ENCODE measurements at regions not wholly inside any gene's neighbourhood (a gene's known extent, or its start where the extent isn't known, plus 50 kb on each side); places are given as distances from the start of the nearest gene placed in this dataset.
"Not testable (repeated sequence)": the region's sequence is repeated elsewhere in the genome, so short reads cannot be mapped to it uniquely, and the experiment has no call there.

DNA sequence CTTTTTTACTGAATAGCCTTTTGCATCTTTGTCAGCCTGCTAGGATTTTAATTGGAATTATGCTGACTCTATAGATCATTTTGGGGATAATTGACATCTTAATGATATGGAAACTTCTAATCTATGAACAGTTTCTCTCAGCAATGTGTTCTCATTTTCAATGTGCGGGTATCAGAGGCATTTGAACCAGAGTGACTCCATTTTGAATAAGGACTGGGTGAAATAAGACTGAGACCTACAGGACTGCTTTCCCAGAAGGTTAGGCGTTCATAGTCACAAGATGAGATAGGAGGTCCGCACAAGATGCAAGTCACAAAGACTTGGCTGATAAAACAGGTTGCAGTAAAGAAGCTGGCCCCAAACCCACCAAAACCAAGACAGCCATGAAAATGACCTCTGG, 140.5 kb downstream of the IGLL1 start:
- H3K27me3 ChIP-seq (ENCODE audit: control insufficient read depth in 3 of 3, insufficient read depth in 3 of 3, low read length in 2 of 3); H3K36me3 ChIP-seq (ENCODE audit: control insufficient read depth in 4 of 4, insufficient read depth in 4 of 4, low read length in 4 of 4); ATAC-seq (ENCODE audit: insufficient read depth, low FRiP score); H3K4me3 ChIP-seq; H3K27ac ChIP-seq (ENCODE audit: low read depth in 1 of 2, low read length in 1 of 2); H3K9ac ChIP-seq (ENCODE audit: insufficient read depth in 1 of 2, low read length in 2 of 2); H3K4me1 ChIP-seq (ENCODE audit: control insufficient read depth in 5 of 5, insufficient read depth in 5 of 5, low read length in 5 of 5); H3K9me3 ChIP-seq (ENCODE audit: control insufficient read depth in 4 of 4, insufficient read depth in 3 of 4, low read length in 3 of 4); DNase-seq: not testable (repeated sequence)
- 92 to 99% methylated on average over 3 of the region's 3 CpGs for WGBS, 2 donors

GRCh38 chr22:23438216-23438615, 141.9 kb downstream of the IGLL1 start:
- TF ChIP-seq, protein P1, sequence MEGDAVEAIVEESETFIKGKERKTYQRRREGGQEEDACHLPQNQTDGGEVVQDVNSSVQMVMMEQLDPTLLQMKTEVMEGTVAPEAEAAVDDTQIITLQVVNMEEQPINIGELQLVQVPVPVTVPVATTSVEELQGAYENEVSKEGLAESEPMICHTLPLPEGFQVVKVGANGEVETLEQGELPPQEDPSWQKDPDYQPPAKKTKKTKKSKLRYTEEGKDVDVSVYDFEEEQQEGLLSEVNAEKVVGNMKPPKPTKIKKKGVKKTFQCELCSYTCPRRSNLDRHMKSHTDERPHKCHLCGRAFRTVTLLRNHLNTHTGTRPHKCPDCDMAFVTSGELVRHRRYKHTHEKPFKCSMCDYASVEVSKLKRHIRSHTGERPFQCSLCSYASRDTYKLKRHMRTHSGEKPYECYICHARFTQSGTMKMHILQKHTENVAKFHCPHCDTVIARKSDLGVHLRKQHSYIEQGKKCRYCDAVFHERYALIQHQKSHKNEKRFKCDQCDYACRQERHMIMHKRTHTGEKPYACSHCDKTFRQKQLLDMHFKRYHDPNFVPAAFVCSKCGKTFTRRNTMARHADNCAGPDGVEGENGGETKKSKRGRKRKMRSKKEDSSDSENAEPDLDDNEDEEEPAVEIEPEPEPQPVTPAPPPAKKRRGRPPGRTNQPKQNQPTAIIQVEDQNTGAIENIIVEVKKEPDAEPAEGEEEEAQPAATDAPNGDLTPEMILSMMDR (IDR thresholded peaks at IDR 0.05; ENCODE audit: control extremely low read depth, extremely low read depth), result no peak
- ATAC-seq (ENCODE audit: insufficient read depth, low FRiP score) (no peak), DNase-seq (no peak)
- H3K36me3 ChIP-seq (ENCODE audit: control insufficient read depth in 4 of 4, insufficient read depth in 4 of 4, low read length in 4 of 4), result no peaks in the 10 kb centered on the region
- WGBS, 2 donors, result 65 to 76% methylated on average over 13 of the region's 13 CpGs
- H3K4me1 ChIP-seq (ENCODE audit: control insufficient read depth in 5 of 5, insufficient read depth in 5 of 5, low read length in 5 of 5), result peaks cover 0 to 2% (median 0%) of the 10 kb centered on the region in 5 donors
- no peak overlapping the region for H3K27ac ChIP-seq (ENCODE audit: low read depth in 1 of 2, low read length in 1 of 2)
- H3K9me3 ChIP-seq (ENCODE audit: control insufficient read depth in 4 of 4, insufficient read depth in 3 of 4, low read length in 3 of 4), result peaks cover 0 to 2% (median 0%) of the 10 kb centered on the region in 4 donors
- H3K27me3 ChIP-seq (ENCODE audit: control insufficient read depth in 3 of 3, insufficient read depth in 3 of 3, low read length in 2 of 3), result no peaks in the 10 kb centered on the region
- no peak overlapping the region for H3K4me3 ChIP-seq
- no peak overlapping the region for H3K9ac ChIP-seq (ENCODE audit: insufficient read depth in 1 of 2, low read length in 2 of 2)

GRCh38 chr22:23437779-23438178, 142.3 kb downstream of the IGLL1 start:
- no peak for DNase-seq
- WGBS, 2 donors, result 75 to 81% methylated on average over 16 of the region's 16 CpGs
- no peak overlapping the region for H3K27ac ChIP-seq (ENCODE audit: low read depth in 1 of 2, low read length in 1 of 2)

DNA sequence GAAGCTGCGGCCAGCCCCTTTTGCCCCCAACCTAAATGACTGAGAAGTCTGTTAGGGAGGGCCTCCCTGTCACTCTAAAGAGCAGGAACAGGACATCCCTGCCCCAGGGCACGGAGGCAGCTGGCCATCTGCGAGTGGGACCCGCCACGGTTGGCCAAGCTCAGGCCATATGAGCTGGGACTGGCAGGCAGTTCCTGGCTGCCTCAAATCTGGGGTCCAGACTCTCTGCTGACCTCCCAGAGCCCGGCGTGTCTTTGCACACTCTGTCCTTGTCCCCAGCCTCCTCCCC, 143.0 kb downstream of the IGLL1 start:
- not testable (repeated sequence) for H3K9ac ChIP-seq (ENCODE audit: insufficient read depth in 1 of 2, low read length in 2 of 2); H3K4me3 ChIP-seq; H3K4me1 ChIP-seq (ENCODE audit: control insufficient read depth in 5 of 5, insufficient read depth in 5 of 5, low read length in 5 of 5); H3K27me3 ChIP-seq (ENCODE audit: control insufficient read depth in 3 of 3, insufficient read depth in 3 of 3, low read length in 2 of 3); DNase-seq; H3K36me3 ChIP-seq (ENCODE audit: control insufficient read depth in 4 of 4, insufficient read depth in 4 of 4, low read length in 4 of 4); H3K27ac ChIP-seq (ENCODE audit: low read depth in 1 of 2, low read length in 1 of 2); H3K9me3 ChIP-seq (ENCODE audit: control insufficient read depth in 4 of 4, insufficient read depth in 3 of 4, low read length in 3 of 4); ATAC-seq (ENCODE audit: insufficient read depth, low FRiP score)
- 90 to 97% methylated on average over 5 to 7 of the region's 7 CpGs for WGBS, 2 donors

More at GRCh38 chr22:23437779-23438178, 142.3 kb downstream of the IGLL1 start:
- Histone ChIP-seq H3K9ac (ENCODE audit: insufficient read depth in 1 of 2, low read length in 2 of 2) (no peak overlapping the region), H3K36me3 (ENCODE audit: control insufficient read depth in 4 of 4, insufficient read depth in 4 of 4, low read length in 4 of 4) (no peaks in the 10 kb centered on the region), H3K9me3 (ENCODE audit: control insufficient read depth in 4 of 4, insufficient read depth in 3 of 4, low read length in 3 of 4) (peaks cover 0 to 2% (median 0%) of the 10 kb centered on the region in 4 donors), H3K4me3 (no peak overlapping the region), H3K4me1 (ENCODE audit: control insufficient read depth in 5 of 5, insufficient read depth in 5 of 5, low read length in 5 of 5) (peaks cover 0 to 2% (median 0%) of the 10 kb centered on the region in 5 donors), H3K27me3 (ENCODE audit: control insufficient read depth in 3 of 3, insufficient read depth in 3 of 3, low read length in 2 of 3) (no peaks in the 10 kb centered on the region)
- TF ChIP-seq, protein P1 (IDR thresholded peaks at IDR 0.05; ENCODE audit: control extremely low read depth, extremely low read depth), result no peak
- no peak for ATAC-seq (ENCODE audit: insufficient read depth, low FRiP score)

DNA sequence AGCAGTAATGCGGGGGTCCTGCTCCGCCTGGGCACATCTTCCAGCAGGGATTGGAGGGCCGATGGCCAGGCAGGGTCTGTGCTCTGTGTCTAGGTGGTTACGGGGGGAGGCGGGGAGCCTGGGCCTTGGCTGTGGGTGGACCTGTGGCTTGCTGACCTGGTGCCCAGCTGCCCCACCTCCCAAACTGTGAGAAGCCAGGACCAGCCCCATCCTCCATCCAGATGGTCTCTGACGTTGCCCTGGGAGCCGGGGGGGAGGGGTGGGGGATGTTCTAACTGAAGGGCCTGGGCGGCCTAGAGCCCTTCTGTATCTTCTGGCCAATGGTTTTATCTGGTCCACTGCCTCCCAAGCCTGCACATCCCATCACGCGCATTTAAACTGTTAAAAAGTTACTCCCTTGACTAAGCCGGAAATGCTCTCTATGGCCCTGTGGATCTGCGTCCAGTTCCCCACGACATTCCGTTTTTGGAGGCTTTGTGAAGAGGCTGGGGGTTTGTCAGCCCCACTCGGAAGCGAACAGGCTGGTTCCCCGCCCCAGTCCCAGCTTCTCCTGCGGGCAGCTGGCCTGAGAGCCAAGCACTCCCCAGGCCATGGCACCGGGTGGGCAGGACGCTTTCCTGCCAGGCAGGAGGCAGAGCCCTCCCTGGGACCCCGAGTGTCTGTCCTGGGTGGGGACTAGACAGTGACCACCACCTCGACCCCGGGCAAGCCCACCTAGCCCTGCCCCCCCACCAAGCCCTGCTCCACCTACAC, 143.6 kb downstream of the IGLL1 start:
- not testable (repeated sequence) for DNase-seq; H3K9me3 ChIP-seq (ENCODE audit: control insufficient read depth in 4 of 4, insufficient read depth in 3 of 4, low read length in 3 of 4); H3K27ac ChIP-seq (ENCODE audit: low read depth in 1 of 2, low read length in 1 of 2); ATAC-seq (ENCODE audit: insufficient read depth, low FRiP score); H3K4me1 ChIP-seq (ENCODE audit: control insufficient read depth in 5 of 5, insufficient read depth in 5 of 5, low read length in 5 of 5); H3K36me3 ChIP-seq (ENCODE audit: control insufficient read depth in 4 of 4, insufficient read depth in 4 of 4, low read length in 4 of 4); H3K4me3 ChIP-seq; H3K27me3 ChIP-seq (ENCODE audit: control insufficient read depth in 3 of 3, insufficient read depth in 3 of 3, low read length in 2 of 3); H3K9ac ChIP-seq (ENCODE audit: insufficient read depth in 1 of 2, low read length in 2 of 2)
- WGBS, 2 donors, result 82 to 92% methylated on average over 22 to 23 of the region's 23 CpGs

GRCh38 chr22:23435186-23435585, 144.9 kb downstream of the IGLL1 start:
- H3K9me3 ChIP-seq (ENCODE audit: control insufficient read depth in 4 of 4, insufficient read depth in 3 of 4, low read length in 3 of 4); ATAC-seq (ENCODE audit: insufficient read depth, low FRiP score); DNase-seq; H3K27me3 ChIP-seq (ENCODE audit: control insufficient read depth in 3 of 3, insufficient read depth in 3 of 3, low read length in 2 of 3); H3K4me3 ChIP-seq; H3K4me1 ChIP-seq (ENCODE audit: control insufficient read depth in 5 of 5, insufficient read depth in 5 of 5, low read length in 5 of 5); H3K9ac ChIP-seq (ENCODE audit: insufficient read depth in 1 of 2, low read length in 2 of 2); H3K27ac ChIP-seq (ENCODE audit: low read depth in 1 of 2, low read length in 1 of 2); H3K36me3 ChIP-seq (ENCODE audit: control insufficient read depth in 4 of 4, insufficient read depth in 4 of 4, low read length in 4 of 4): not testable (repeated sequence)
- 94 to 95% methylated on average over 9 to 16 of the region's 16 CpGs for WGBS, 2 donors

DNA sequence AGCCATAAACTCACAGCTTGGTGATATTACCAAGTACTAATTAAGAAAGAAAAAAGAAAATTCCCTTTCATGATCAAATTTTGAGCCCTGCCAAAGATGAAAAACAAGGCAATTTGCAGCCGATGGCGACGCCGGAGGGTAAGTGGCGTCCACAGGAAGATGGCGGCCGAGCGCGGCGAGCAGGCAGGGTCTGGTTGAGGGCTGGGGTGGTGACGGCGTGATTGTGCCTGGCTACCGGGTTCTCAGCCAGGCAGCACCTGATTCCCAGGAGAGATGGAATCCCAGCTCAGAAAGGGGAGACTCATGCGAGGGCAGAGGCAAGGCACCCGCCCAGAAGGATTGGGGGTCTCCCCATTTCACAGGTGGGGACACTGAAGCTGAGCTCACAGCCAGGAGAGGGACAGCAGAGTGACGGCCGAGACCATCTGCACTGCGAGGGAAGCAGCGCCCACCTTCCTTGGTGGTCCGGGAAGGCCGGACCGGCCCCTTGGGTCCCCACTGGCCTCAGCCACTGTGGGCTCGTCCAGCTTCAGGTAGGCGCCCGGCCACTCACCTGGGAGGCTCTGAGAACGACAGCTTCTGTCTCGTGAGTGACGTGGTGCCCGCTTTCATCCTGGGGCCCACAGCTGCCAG, 145.8 kb downstream of the IGLL1 start:
- H3K9ac ChIP-seq (ENCODE audit: insufficient read depth in 1 of 2, low read length in 2 of 2); H3K36me3 ChIP-seq (ENCODE audit: control insufficient read depth in 4 of 4, insufficient read depth in 4 of 4, low read length in 4 of 4); ATAC-seq (ENCODE audit: insufficient read depth, low FRiP score); H3K4me3 ChIP-seq; H3K9me3 ChIP-seq (ENCODE audit: control insufficient read depth in 4 of 4, insufficient read depth in 3 of 4, low read length in 3 of 4); H3K4me1 ChIP-seq (ENCODE audit: control insufficient read depth in 5 of 5, insufficient read depth in 5 of 5, low read length in 5 of 5); DNase-seq; H3K27ac ChIP-seq (ENCODE audit: low read depth in 1 of 2, low read length in 1 of 2); H3K27me3 ChIP-seq (ENCODE audit: control insufficient read depth in 3 of 3, insufficient read depth in 3 of 3, low read length in 2 of 3): not testable (repeated sequence)
- 93 to 94% methylated on average over 24 to 29 of the region's 29 CpGs for WGBS, 2 donors

All from lung (tissue), 11 donors.